H1 (cell line): ENCODE measurements at regions not wholly inside any gene's neighbourhood (a gene's known extent, or its start where the extent isn't known, plus 50 kb on each side); places are given as distances from the start of the nearest gene placed in this dataset.

ENCODE experiments used
- CTCF ChIA-PET: fragments of 300-600 bp; sonication (Branson Sonifier 250); formaldehyde crosslinking; loops from one replicate; lab custom pipeline; 2021; ENCODE audit not compliant: partially characterized antibody; lab: Charles Lee
- POLR2A ChIA-PET: fragments of 300-600 bp; sonication (Branson Sonifier 250); formaldehyde crosslinking; loops from one replicate; lab custom pipeline; 2021; ENCODE audit warnings: inconsistent platforms; ENCODE audit not compliant: partially characterized antibody; lab: Charles Lee
- DNase-seq, 2 experiments: peaks; one replicate each; pipeline versions ENCODE4 v3.0.0 to v3.0.0-alpha.2; 2010 to 2022; ENCODE audit warnings: low spot score in 2 of 2, low read depth in 1 of 2, mixed read lengths in 1 of 2
- FAIRE-seq: peaks from 2 replicates; lab custom pipeline; 2011; peaks lifted over from hg19 to GRCh38; lab: Jason Lieb, UNC
- H2AFZ ChIP-seq: 2 replicates; pipeline ENCODE4 v1.8.1; 2012; ENCODE audit warnings: low read length, inconsistent platforms
- H2AK5ac ChIP-seq: 2 replicates; pipeline ENCODE4 v1.6.1; 2013; ENCODE audit warnings: low read depth, low read length
- H2BK120ac ChIP-seq: replicated peaks from 2 replicates; pipeline ENCODE3; 2013; ENCODE audit warnings: low read depth, low read length, inconsistent platforms
- H2BK12ac ChIP-seq: 2 replicates; pipeline ENCODE4 v1.6.1; 2013; ENCODE audit warnings: low read depth, low read length
- H2BK15ac ChIP-seq: 2 replicates; pipeline ENCODE4 v1.6.1; 2013; ENCODE audit warnings: low read length
- H2BK20ac ChIP-seq: 2 replicates; pipeline ENCODE4 v1.6.1; 2013; ENCODE audit warnings: low read length
- H2BK5ac ChIP-seq: 2 replicates; pipeline ENCODE4 v1.6.1; 2013; ENCODE audit warnings: low read depth, low read length
- H3K14ac ChIP-seq: 2 replicates; pipeline ENCODE4 v1.6.1; 2013; ENCODE audit warnings: inconsistent platforms; ENCODE audit not compliant: insufficient read length
- H3K18ac ChIP-seq: 2 replicates; pipeline ENCODE4 v1.6.1; 2013; ENCODE audit warnings: low read length; ENCODE audit errors: extremely low read depth
- H3K23ac ChIP-seq: 2 replicates; pipeline ENCODE4 v1.6.1; 2013; ENCODE audit warnings: inconsistent platforms; ENCODE audit not compliant: insufficient read length
- H3K23me2 ChIP-seq: 2 replicates; pipeline ENCODE4 v1.6.1; 2013; ENCODE audit warnings: low read depth, low read length
- H3K27ac ChIP-seq: 2 replicates; pipeline ENCODE4 v1.6.1; 2011; ENCODE audit warnings: low read depth, low read length, inconsistent platforms
- H3K27me3 ChIP-seq, 4 experiments: replicated peaks in 1 of 4; 1 replicate in 1 of 4; 2 replicates in 3 of 4; pipeline versions ENCODE4 v1.6.1 to v1.8.1; 2011 to 2013; ENCODE audit warnings: low read length in 3 of 4, mild to moderate bottlenecking in 3 of 4, inconsistent platforms in 2 of 4, mixed read lengths in 2 of 4, moderate library complexity in 1 of 4; ENCODE audit not compliant: control insufficient read depth in 3 of 4, insufficient read depth in 3 of 4; ENCODE audit errors: extremely low read depth in 1 of 4
- H3K36me3 ChIP-seq, 4 experiments: 2 replicates each; pipeline versions ENCODE4 v1.6.1 to v1.8.1; 2011 to 2013; ENCODE audit warnings: mild to moderate bottlenecking in 4 of 4, low read length in 3 of 4, moderate library complexity in 2 of 4, control low read depth in 1 of 4, inconsistent platforms in 1 of 4; ENCODE audit not compliant: insufficient read depth in 4 of 4, control insufficient read depth in 2 of 4
- H3K4ac ChIP-seq: replicated peaks from 2 replicates; pipeline ENCODE3; 2013; ENCODE audit warnings: low read length, low read depth, mixed read lengths, inconsistent platforms; ENCODE audit not compliant: insufficient read length
- H3K4me1 ChIP-seq, 4 experiments: replicated peaks in 1 of 4; 1 replicate in 1 of 4; 2 replicates in 3 of 4; pipeline versions ENCODE4 v1.6.1 to v1.8.1; 2011 to 2013; ENCODE audit warnings: low read length in 3 of 4, inconsistent platforms in 2 of 4, mixed read lengths in 1 of 4; ENCODE audit not compliant: insufficient read depth in 4 of 4, control insufficient read depth in 3 of 4
- H3K4me2 ChIP-seq, 2 experiments: 2 replicates each; pipeline versions ENCODE4 v1.6.1 to v1.8.1; 2011 to 2013; ENCODE audit warnings: low read depth in 2 of 2, low read length in 2 of 2, control low read depth in 1 of 2, inconsistent platforms in 1 of 2, mild to moderate bottlenecking in 1 of 2; ENCODE audit not compliant: insufficient read depth in 1 of 2
- H3K4me3 ChIP-seq, 4 experiments: fragments of 200-600, 300-600 bp in 1 of 4; sonication (generic), shearing (Covaris generic), sonication (Bioruptor Twin) in 1 of 4; 2 replicates each; pipeline versions ENCODE4 v1.5.1 to v1.8.1; 2011 to 2016; ENCODE audit warnings: low read length in 4 of 4, low read depth in 3 of 4, control low read depth in 2 of 4, inconsistent platforms in 2 of 4, mild to moderate bottlenecking in 2 of 4, mixed read lengths in 1 of 4, moderate library complexity in 1 of 4; ENCODE audit not compliant: insufficient read depth in 2 of 4; ENCODE audit errors: extremely low read depth in 1 of 4
- H3K56ac ChIP-seq: replicated peaks from 2 replicates; pipeline ENCODE3; 2013; ENCODE audit warnings: low read depth, mild to moderate bottlenecking, mixed read lengths, low read length, inconsistent platforms; ENCODE audit not compliant: insufficient read length
- H3K79me1 ChIP-seq: 2 replicates; pipeline ENCODE4 v1.6.1; 2013; ENCODE audit warnings: low read depth, low read length, control low read depth
- H3K79me2 ChIP-seq, 2 experiments: 2 replicates each; pipeline versions ENCODE4 v1.6.1 to v1.8.1; 2012 to 2013; ENCODE audit warnings: low read length in 2 of 2, mild to moderate bottlenecking in 2 of 2, inconsistent platforms in 1 of 2; ENCODE audit not compliant: insufficient read depth in 2 of 2, control insufficient read depth in 1 of 2
- H3K9ac ChIP-seq, 4 experiments: replicated peaks in 1 of 4; 1 replicate in 1 of 4; 2 replicates in 3 of 4; pipeline versions ENCODE4 v1.6.1 to v1.8.1; 2011 to 2013; ENCODE audit warnings: low read depth in 3 of 4, low read length in 3 of 4, control low read depth in 2 of 4, mild to moderate bottlenecking in 2 of 4, moderate library complexity in 2 of 4, inconsistent platforms in 1 of 4; ENCODE audit errors: extremely low read depth in 1 of 4
- H3K9me3 ChIP-seq, 2 experiments: 2 replicates each; pipeline versions ENCODE4 v1.6.1 to v1.8.1; 2012 to 2013; ENCODE audit warnings: mild to moderate bottlenecking in 2 of 2, moderate library complexity in 2 of 2, control low read depth in 1 of 2, inconsistent platforms in 1 of 2, low read depth in 1 of 2, low read length in 1 of 2, mixed read lengths in 1 of 2; ENCODE audit not compliant: insufficient read depth in 2 of 2
- H4K20me1 ChIP-seq, 2 experiments: replicated peaks in 1 of 2; 2 replicates each; pipeline versions ENCODE3 to v1.8.1; 2011 to 2013; ENCODE audit warnings: inconsistent platforms in 2 of 2, low read length in 2 of 2, mild to moderate bottlenecking in 1 of 2; ENCODE audit not compliant: insufficient read depth in 2 of 2, control insufficient read depth in 1 of 2
- H4K5ac ChIP-seq: 2 replicates; pipeline ENCODE4 v1.6.1; 2013; ENCODE audit warnings: low read length, low read depth, mixed read lengths, inconsistent platforms; ENCODE audit not compliant: insufficient read length
- H4K8ac ChIP-seq: 2 replicates; pipeline ENCODE4 v1.8.0; 2013; ENCODE audit warnings: mild to moderate bottlenecking, moderate library complexity, low read length, inconsistent platforms; ENCODE audit not compliant: insufficient read depth; ENCODE audit errors: extremely low read depth
- H4K91ac ChIP-seq: replicated peaks from 2 replicates; pipeline ENCODE3; 2013; ENCODE audit warnings: low read length, mixed read lengths, inconsistent platforms; ENCODE audit not compliant: insufficient read length
- ATF2 ChIP-seq: IDR thresholded peaks from 2 replicates; pipeline ENCODE4 v1.6.1; 2012; ENCODE audit warnings: low read length, inconsistent platforms
- BACH1 ChIP-seq: IDR thresholded peaks from 2 replicates; pipeline ENCODE4 v1.6.1; 2012; ENCODE audit warnings: low read length, improper control_type of control experiment
- CREB1 ChIP-seq: IDR thresholded peaks from 2 replicates; pipeline ENCODE4 v1.6.1; 2012; ENCODE audit warnings: inconsistent platforms
- JUND ChIP-seq: IDR thresholded peaks from 2 replicates; pipeline ENCODE4 v1.6.1; 2011; ENCODE audit warnings: mild to moderate bottlenecking, improper control_type of control experiment, low read length
- POLR2A ChIP-seq, 2 experiments: IDR thresholded peaks; 1 replicate in 1 of 2; 2 replicates in 1 of 2; pipeline ENCODE4 v1.6.1; 2011; ENCODE audit warnings: low read depth in 2 of 2, low read length in 2 of 2, mild to moderate bottlenecking in 2 of 2; ENCODE audit errors: control extremely low read depth in 1 of 2
- RAD21 ChIP-seq, 2 experiments: IDR thresholded peaks in 1 of 2; conservative IDR thresholded peaks in 1 of 2; 2 replicates each; pipeline ENCODE4 v1.6.1; 2011; ENCODE audit warnings: low read depth in 2 of 2, low read length in 2 of 2, improper control_type of control experiment in 1 of 2, inconsistent platforms in 1 of 2, mild to moderate bottlenecking in 1 of 2, moderate library complexity in 1 of 2
- ZNF274 ChIP-seq: IDR thresholded peaks from 2 replicates; pipeline ENCODE4 v1.7.0; 2012; ENCODE audit warnings: low read length, borderline replicate concordance; ENCODE audit errors: extremely low read depth
- WGBS, 2 experiments: shearing (Covaris generic) in 1 of 2; methylation state at CpG; one replicate each; pipeline versions ENCODE4 v1.1.6 to v1.1.7; 2013 to 2015; ENCODE audit warnings: low lambda C conversion rate in 2 of 2, mixed read lengths in 2 of 2, inconsistent platforms in 1 of 2, low coverage in 1 of 2, missing lambda C conversion rate in 1 of 2; ENCODE audit not compliant: insufficient replicate concordance in 2 of 2, insufficient coverage in 1 of 2, insufficient read length in 1 of 2; ENCODE audit errors: extremely low coverage in 1 of 2, missing lambda C conversion rate in 1 of 2; 5-methylcytosine and 5-hydroxymethylcytosine counted together

DNA sequence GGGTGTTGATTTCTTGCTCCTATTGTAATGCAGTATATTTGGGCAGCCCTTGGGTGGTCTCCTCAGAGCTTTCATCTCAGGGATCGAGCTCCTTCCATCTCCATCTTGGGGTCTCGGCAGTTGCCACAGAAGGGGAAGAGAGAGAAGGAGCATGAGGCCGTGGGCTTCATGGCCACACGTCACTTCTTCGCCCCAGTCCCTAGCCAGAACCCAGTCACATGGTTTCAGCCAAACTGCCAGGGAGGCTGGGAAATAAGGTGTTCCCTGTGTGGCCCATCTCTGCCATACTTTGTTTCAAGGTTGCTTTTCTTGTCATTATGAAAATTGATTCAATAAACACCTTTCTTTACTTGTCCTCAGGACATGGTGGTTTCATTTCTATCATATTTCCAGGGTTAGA, 68.4 kb upstream of the NKD1 start:
- 92% methylated on average over 5 of the region's 5 CpGs; no CpG with 5 or more reads in 1 of the 2 experiments for WGBS, 2 experiments
- H4K20me1 ChIP-seq, result no peaks in the 10 kb centered on the region
- H3K4ac ChIP-seq, result no peak overlapping the region
- H2BK5ac ChIP-seq, result no peak overlapping the region
- FAIRE-seq (peak; percentile 24), DNase-seq (no peak)
- no peaks in the 10 kb centered on the region for H3K79me1 ChIP-seq
- ChIA-PET POLR2A (no interaction called here), CTCF (interaction anchor here (0.6 to 2.1 kb wide), 4 partner anchors 14 to 1095 kb away, joined by 3 to 11 read pairs (median 4); no protein-coding TSS in a partner anchor)
- no peaks in the 10 kb centered on the region for H3K36me3 ChIP-seq
- H3K4me2 ChIP-seq, result no peak overlapping the region
- no peaks in the 10 kb centered on the region for H3K23me2 ChIP-seq
- no peak overlapping the region for H2BK15ac ChIP-seq
- H3K9me3 ChIP-seq, result peaks cover 0 to 5% of the 10 kb centered on the region in 2 experiments; a peak in 1 of 4 replicates
- H3K14ac ChIP-seq, result no peak overlapping the region
- no peak overlapping the region for H3K27ac ChIP-seq
- no peak overlapping the region for H2AK5ac ChIP-seq
- H2BK12ac ChIP-seq, result no peak overlapping the region
- H4K8ac ChIP-seq, result no peak overlapping the region
- H3K79me2 ChIP-seq, result no peaks in the 10 kb centered on the region
- no peak overlapping the region for H3K23ac ChIP-seq
- no peak overlapping the region for H3K9ac ChIP-seq
- H3K56ac ChIP-seq, result no peak overlapping the region
- H2BK20ac ChIP-seq, result no peak overlapping the region
- no peak overlapping the region for H3K4me3 ChIP-seq
- no peak overlapping the region for H4K5ac ChIP-seq
- TF ChIP-seq POLR2A (IDR thresholded peaks at IDR 0.05; ENCODE audit: control extremely low read depth in 1 of 2, low read depth in 2 of 2, low read length in 2 of 2) (no peak), ZNF274 (no peak), ATF2 (no peak), CREB1 (no peak), RAD21 (IDR thresholded peaks at IDR 0.05 in 1 of 2, conservative IDR thresholded peaks at IDR 0.05 in 1 of 2; ENCODE audit: low read depth in 2 of 2, low read length in 2 of 2) (no peak), JUND (no peak), BACH1 (no peak)
- TF ChIP-seq, all 59 proteins: peak for 0
- H2BK120ac ChIP-seq, result no peak overlapping the region
- no peaks in the 10 kb centered on the region for H3K27me3 ChIP-seq
- no peak overlapping the region for H3K18ac ChIP-seq
- H2AFZ ChIP-seq, result no peak overlapping the region
- no peak overlapping the region for H4K91ac ChIP-seq
- peaks cover 0 to 6% (median 0%) of the 10 kb centered on the region in 4 experiments; a peak in 3 of 7 replicates for H3K4me1 ChIP-seq
